HFF-Myc (cell line): ENCODE measurements at regions not wholly inside any gene's neighbourhood (a gene's known extent, or its start where the extent isn't known, plus 50 kb on each side); places are given as distances from the start of the nearest gene placed in this dataset.

ENCODE experiments used
- DNase-seq: peaks from one replicate; pipeline ENCODE4 v3.0.0-alpha.2; 2011; ENCODE audit warnings: low read depth; ENCODE audit errors: extremely low read depth
- H3K4me3 ChIP-seq: replicated peaks from 2 replicates; pipeline ENCODE4 v1.5.1; 2011; ENCODE audit warnings: low read depth, mild to moderate bottlenecking, control low read depth, low read length
- TF ChIP-seq, protein P1 (sequence below): IDR thresholded peaks from 2 replicates; pipeline ENCODE4 v1.5.1; 2012; ENCODE audit warnings: mild to moderate bottlenecking, low read depth, low read length, control low read depth; ENCODE audit errors: missing control alignments

DNA sequence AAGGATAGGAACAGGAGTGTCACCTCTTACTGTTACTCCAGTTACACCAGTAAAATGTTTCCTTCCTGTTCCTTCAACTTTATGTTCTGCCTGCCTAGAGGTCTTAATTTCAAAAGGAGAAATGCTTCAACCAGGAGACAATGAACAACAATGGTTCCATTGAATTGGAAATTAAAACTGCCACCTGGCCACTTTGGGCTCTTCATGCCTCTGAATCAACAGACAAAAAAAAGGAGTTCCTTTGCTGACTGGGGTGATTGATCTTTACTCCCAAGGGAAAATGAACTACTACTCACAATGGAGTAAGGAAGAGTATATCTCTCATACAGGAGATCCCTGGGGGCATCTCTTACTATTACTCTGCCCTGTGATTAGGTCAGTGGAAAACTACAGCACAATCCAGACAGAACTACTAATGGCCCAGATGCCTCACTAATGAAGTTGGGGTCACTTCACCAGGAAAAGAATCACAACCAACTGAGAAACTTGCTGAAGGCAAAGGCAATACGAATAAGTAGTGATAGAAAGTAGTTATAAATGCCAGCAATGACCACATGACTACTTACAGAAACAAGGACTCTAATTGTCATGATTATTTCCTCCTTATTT is 76.6 kb upstream of the PRDX6 start:
- TF ChIP-seq, protein P1, sequence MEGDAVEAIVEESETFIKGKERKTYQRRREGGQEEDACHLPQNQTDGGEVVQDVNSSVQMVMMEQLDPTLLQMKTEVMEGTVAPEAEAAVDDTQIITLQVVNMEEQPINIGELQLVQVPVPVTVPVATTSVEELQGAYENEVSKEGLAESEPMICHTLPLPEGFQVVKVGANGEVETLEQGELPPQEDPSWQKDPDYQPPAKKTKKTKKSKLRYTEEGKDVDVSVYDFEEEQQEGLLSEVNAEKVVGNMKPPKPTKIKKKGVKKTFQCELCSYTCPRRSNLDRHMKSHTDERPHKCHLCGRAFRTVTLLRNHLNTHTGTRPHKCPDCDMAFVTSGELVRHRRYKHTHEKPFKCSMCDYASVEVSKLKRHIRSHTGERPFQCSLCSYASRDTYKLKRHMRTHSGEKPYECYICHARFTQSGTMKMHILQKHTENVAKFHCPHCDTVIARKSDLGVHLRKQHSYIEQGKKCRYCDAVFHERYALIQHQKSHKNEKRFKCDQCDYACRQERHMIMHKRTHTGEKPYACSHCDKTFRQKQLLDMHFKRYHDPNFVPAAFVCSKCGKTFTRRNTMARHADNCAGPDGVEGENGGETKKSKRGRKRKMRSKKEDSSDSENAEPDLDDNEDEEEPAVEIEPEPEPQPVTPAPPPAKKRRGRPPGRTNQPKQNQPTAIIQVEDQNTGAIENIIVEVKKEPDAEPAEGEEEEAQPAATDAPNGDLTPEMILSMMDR: no peak
- H3K4me3 ChIP-seq: no peak overlapping the region
- DNase-seq: no peak

DNA sequence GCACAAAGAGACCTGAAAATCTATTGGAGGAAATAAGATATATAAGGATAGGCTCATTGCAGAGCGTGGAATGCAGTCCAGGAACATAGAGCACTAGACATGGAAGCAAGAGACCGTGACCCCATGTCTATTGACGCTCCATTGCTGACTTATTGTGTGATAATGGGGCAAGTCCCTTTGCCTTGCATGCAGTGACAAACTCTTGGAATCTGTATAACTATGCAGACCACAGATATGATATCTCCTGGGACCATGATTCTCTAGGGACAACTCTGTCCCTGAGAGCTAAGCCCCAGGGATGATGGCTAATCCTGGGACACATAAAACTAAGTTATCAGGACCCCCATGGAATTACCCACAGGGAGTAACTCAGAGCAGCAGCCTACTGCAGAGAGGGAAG is 73.1 kb upstream of the PRDX6 start:
- TF ChIP-seq, protein P1: no peak
- no peak overlapping the region for H3K4me3 ChIP-seq
- no peak for DNase-seq

DNA sequence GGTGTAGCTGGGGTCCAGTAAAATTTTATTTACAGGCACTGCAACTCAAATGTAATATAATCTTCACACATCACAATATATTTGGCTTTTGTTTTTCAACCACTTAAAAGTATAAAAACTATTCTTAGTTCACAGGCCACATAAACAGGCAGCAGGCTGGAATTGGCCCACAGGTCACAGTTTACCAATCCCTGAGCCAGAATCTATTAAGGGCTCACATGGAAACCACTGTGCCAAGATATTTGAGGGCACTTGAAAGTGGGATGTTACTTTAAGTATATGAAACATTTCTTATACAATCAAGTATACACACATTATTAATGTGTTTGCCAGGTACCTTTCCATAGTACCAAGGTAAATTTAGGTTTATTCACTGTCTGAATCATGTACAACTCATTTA is 71.9 kb upstream of the PRDX6 start:
- no peak overlapping the region for H3K4me3 ChIP-seq
- TF ChIP-seq, protein P1: no peak
- DNase-seq: no peak

DNA sequence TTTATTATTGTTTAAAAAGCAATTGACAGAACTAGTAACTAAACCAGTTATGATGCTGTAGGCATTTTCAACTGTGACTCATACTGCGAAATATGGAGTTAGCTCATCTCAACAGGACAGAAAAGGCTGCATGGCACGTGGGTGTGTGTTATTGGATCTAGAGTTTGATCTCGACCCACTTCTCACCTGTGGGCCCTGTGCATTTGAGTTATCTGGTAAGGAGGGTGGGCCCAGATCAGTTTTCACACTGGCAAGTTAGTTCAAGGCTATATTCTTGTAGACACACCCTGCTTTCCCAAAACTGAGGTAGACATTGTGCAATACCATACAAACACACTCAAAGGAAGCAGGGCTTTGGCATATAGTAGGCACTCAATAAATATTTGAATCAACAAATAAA is 71.3 kb upstream of the PRDX6 start:
- TF ChIP-seq, protein P1: no peak
- peak; percentile 22 for DNase-seq
- H3K4me3 ChIP-seq: no peak overlapping the region

DNA sequence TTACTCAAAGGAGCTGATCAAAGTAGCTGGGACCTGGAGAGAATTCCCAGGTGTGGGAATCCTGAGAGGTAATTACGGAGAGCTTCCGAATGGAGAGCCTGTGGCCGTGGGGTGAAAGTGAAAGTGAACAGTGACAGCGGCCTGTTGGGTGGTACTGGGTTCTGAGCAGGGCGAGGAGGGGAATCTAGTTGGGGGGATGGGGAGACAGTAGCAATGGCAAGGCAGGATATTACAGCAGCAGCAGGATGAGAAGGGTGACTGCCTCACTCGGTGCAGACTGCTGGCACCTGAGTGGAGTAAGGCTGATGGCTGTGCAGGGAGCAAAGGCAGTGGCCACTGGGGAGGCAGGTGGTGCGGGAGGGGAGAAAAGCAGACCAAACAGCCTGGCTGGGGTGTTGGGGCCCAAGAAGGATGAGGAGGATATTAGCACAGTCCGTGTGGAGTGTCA is 70.3 kb upstream of the PRDX6 start:
- DNase-seq: no peak
- no peak overlapping the region for H3K4me3 ChIP-seq

DNA sequence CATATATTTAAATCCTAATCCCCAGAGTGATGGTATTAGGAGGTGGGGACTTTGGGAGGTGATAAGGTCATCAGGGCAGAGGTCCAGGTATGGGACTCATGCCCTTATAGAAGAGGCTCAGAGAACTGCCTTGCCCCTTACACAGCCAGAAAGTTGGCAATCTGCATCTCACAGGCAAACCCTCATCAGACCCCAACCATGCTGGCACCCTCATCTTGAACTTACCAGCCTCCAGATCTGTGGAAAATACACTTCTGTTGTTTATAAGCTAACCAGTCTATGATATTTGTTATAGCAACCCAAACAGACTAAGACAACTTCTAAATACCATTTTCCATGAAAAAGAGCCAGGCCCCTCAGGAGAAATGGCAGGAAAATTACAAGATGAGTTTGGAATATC is 69.3 kb upstream of the PRDX6 start:
- DNase-seq: no peak
- TF ChIP-seq, protein P1: no peak
- H3K4me3 ChIP-seq: no peak overlapping the region

More for the DNA sequence above, 70.3 kb upstream of the PRDX6 start:
- TF ChIP-seq, protein P1: no peak

DNA sequence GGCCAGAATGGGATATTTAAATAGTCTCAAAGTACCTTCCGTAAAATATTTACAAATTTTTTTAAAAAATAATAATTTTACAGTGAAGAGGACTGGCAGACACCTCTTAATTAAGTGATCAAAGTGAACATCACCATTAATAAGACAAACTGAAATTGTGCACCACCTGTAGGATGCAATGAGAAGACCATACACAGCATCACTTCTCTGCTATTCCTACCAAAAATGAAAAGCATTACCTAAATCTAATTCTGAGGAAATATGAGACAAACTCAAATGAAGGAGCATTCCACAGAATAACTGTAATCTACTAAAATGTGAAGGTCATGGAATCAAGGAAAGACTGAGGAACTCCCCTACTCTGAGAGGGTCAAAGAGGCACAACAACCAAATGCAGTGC is 68.2 kb upstream of the PRDX6 start:
- no peak overlapping the region for H3K4me3 ChIP-seq
- TF ChIP-seq, protein P1: no peak
- DNase-seq: no peak
